ENCODE measurements at regions not wholly inside any gene's neighbourhood (a gene's known extent, or its start where the extent isn't known, plus 50 kb on each side); places are given as distances from the start of the nearest gene placed in this dataset.
A peak's percentile ranks its signal among the peaks of the same experiment; 100 is the strongest.

GRCh38 chr22:46085828-46086576 lies 64.3 kb upstream of the PPARA start:
- TF ChIP-seq CTCF (IDR thresholded peaks at IDR 0.05) (no peak), POLR2AphosphoS5 (IDR thresholded peaks at IDR 0.05) (peak; percentile 86), EP300 (IDR thresholded peaks at IDR 0.05) (no peak), POLR2A (IDR thresholded peaks at IDR 0.05) (no peak)

Data from gastroesophageal sphincter (tissue), 3 donors.